ENCODE measurements at regions not wholly inside any gene's neighbourhood (a gene's known extent, or its start where the extent isn't known, plus 50 kb on each side); places are given as distances from the start of the nearest gene placed in this dataset.

- TF ChIP-seq CDX4 (CRISPR knock-in tag; IDR thresholded peaks at IDR 0.05; ENCODE audit: borderline replicate concordance) (no peak), CTCF (IDR thresholded peaks at IDR 0.05) (no peak), ZNF121 (CRISPR knock-in tag; IDR thresholded peaks at IDR 0.05) (no peak), TCF7 (CRISPR knock-in tag; IDR thresholded peaks at IDR 0.05; ENCODE audit: low read depth) (no peak), IRF1 (CRISPR knock-in tag; IDR thresholded peaks at IDR 0.05) (no peak), SMAD3 (CRISPR knock-in tag; IDR thresholded peaks at IDR 0.05; ENCODE audit: borderline replicate concordance) (no peak), ZNF512 (CRISPR knock-in tag; IDR thresholded peaks at IDR 0.05; ENCODE audit: borderline replicate concordance) (no peak), ZNF416 (CRISPR knock-in tag; IDR thresholded peaks at IDR 0.05) (no peak)
These were observed 149.4 kb upstream of the MRPS30 start for GRCh38 chr5:44659334-44659733.
